Nephron progenitor cell (in vitro differentiated cells): ENCODE measurements at regions not wholly inside any gene's neighbourhood (a gene's known extent, or its start where the extent isn't known, plus 50 kb on each side); places are given as distances from the start of the nearest gene placed in this dataset.

Experiments
- DNase-seq: peaks from one replicate; pipeline ENCODE4 v3.0.0; 2021
- H3K27ac Mint-ChIP-seq: 2 replicates; pipeline ENCODE4 v1.8.0; 2021; ENCODE audit warnings: mild to moderate bottlenecking, moderate library complexity, mixed read lengths
- H3K27me3 Mint-ChIP-seq: 2 replicates; pipeline ENCODE4 v1.8.0; 2021; ENCODE audit warnings: mild to moderate bottlenecking, low read depth, mixed read lengths; ENCODE audit not compliant: poor library complexity
- H3K36me3 Mint-ChIP-seq: 2 replicates; pipeline ENCODE4 v1.8.0; 2021; ENCODE audit warnings: low read depth, mixed read lengths
- H3K4me1 Mint-ChIP-seq: 2 replicates; pipeline ENCODE4 v1.8.0; 2021; ENCODE audit warnings: mixed read lengths
- H3K4me3 Mint-ChIP-seq: 2 replicates; pipeline ENCODE4 v1.8.0; 2021; ENCODE audit warnings: mild to moderate bottlenecking, moderate library complexity, mixed read lengths
- H3K9me3 Mint-ChIP-seq: 2 replicates; pipeline ENCODE4 v1.8.0; 2021; ENCODE audit warnings: mild to moderate bottlenecking, moderate library complexity, mixed read lengths
- TF ChIP-seq, protein P1 (sequence below): fragments of 200-600 bp; sonication (generic); IDR thresholded peaks from 2 replicates; pipeline ENCODE4 v1.5.0; 2021; ENCODE audit warnings: antibody characterized with exemption

- Mint-ChIP-seq H3K27ac (no peak overlapping the region), H3K4me3 (no peak overlapping the region), H3K4me1 (peaks cover 8% of the 10 kb centered on the region), H3K9me3 (no peaks in the 10 kb centered on the region), H3K36me3 (peaks cover 11% of the 10 kb centered on the region), H3K27me3 (no peaks in the 10 kb centered on the region)
- no peak for DNase-seq
- TF ChIP-seq, protein P1, sequence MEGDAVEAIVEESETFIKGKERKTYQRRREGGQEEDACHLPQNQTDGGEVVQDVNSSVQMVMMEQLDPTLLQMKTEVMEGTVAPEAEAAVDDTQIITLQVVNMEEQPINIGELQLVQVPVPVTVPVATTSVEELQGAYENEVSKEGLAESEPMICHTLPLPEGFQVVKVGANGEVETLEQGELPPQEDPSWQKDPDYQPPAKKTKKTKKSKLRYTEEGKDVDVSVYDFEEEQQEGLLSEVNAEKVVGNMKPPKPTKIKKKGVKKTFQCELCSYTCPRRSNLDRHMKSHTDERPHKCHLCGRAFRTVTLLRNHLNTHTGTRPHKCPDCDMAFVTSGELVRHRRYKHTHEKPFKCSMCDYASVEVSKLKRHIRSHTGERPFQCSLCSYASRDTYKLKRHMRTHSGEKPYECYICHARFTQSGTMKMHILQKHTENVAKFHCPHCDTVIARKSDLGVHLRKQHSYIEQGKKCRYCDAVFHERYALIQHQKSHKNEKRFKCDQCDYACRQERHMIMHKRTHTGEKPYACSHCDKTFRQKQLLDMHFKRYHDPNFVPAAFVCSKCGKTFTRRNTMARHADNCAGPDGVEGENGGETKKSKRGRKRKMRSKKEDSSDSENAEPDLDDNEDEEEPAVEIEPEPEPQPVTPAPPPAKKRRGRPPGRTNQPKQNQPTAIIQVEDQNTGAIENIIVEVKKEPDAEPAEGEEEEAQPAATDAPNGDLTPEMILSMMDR: no peak
Observed at GRCh38 chr2:150963336-150963735, 298.3 kb downstream of the RBM43 start.

- peaks cover 18% of the 10 kb centered on the region for H3K9me3 Mint-ChIP-seq
- no peak overlapping the region for H3K27ac Mint-ChIP-seq
- peaks cover 2% of the 10 kb centered on the region for H3K27me3 Mint-ChIP-seq
Observed at GRCh38 chr2:150955231-150955630, 306.4 kb downstream of the RBM43 start.

GRCh38 chr2:150946831-150947230, 314.8 kb downstream of the RBM43 start:
- TF ChIP-seq, protein P1: no peak

More at GRCh38 chr2:150955231-150955630, 306.4 kb downstream of the RBM43 start:
- Mint-ChIP-seq H3K36me3 (peaks cover 11% of the 10 kb centered on the region), H3K4me3 (no peak overlapping the region), H3K4me1 (no peaks in the 10 kb centered on the region)
- no peak for DNase-seq
- TF ChIP-seq, protein P1: no peak

DNA sequence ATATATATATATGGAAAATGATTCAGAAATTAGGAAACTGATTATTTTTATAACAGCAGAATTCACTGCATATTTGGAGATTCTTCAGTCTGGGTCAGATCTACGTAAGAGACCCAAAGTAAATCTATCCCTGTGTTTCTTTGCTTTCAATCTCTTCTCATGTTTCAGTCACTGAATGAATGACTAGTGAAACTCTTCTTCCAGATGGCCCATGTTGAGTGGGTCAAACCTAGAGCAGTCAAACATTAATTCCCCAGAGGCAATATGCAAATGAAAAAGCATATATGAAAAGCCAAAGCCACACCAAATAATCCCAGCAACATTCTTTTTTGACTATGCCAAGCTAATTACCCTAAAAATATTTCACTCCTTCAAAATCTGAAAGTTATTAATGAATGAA, 317.3 kb downstream of the RBM43 start:
- DNase-seq: no peak
- no peaks in the 10 kb centered on the region for H3K27me3 Mint-ChIP-seq
- H3K4me1 Mint-ChIP-seq: peaks cover 8% of the 10 kb centered on the region
- H3K4me3 Mint-ChIP-seq: no peak overlapping the region
- H3K27ac Mint-ChIP-seq: no peak overlapping the region
- no peaks in the 10 kb centered on the region for H3K36me3 Mint-ChIP-seq
- H3K9me3 Mint-ChIP-seq: peaks cover 6% of the 10 kb centered on the region
- TF ChIP-seq, protein P1: no peak

More at GRCh38 chr2:150946831-150947230, 314.8 kb downstream of the RBM43 start:
- Mint-ChIP-seq H3K4me3 (no peak overlapping the region), H3K9me3 (peaks cover 15% of the 10 kb centered on the region), H3K36me3 (no peaks in the 10 kb centered on the region), H3K4me1 (peaks cover under 1% of the 10 kb centered on the region), H3K27me3 (peaks cover 2% of the 10 kb centered on the region), H3K27ac (no peak overlapping the region)
- DNase-seq: no peak

GRCh38 chr2:150939087-150939486, 322.6 kb downstream of the RBM43 start:
- no peaks in the 10 kb centered on the region for H3K36me3 Mint-ChIP-seq
- no peak overlapping the region for H3K27ac Mint-ChIP-seq
- TF ChIP-seq, protein P1: no peak
- no peak overlapping the region for H3K4me3 Mint-ChIP-seq
- H3K27me3 Mint-ChIP-seq: no peaks in the 10 kb centered on the region
- peaks cover 6% of the 10 kb centered on the region for H3K9me3 Mint-ChIP-seq
- H3K4me1 Mint-ChIP-seq: peaks cover 18% of the 10 kb centered on the region
- DNase-seq: no peak

- Mint-ChIP-seq H3K9me3 (peaks cover 6% of the 10 kb centered on the region), H3K4me1 (peaks cover 24% of the 10 kb centered on the region), H3K36me3 (no peaks in the 10 kb centered on the region), H3K27me3 (no peaks in the 10 kb centered on the region), H3K4me3 (no peak overlapping the region), H3K27ac (no peak overlapping the region)
- TF ChIP-seq, protein P1: no peak
- no peak for DNase-seq
Observed at GRCh38 chr2:150938527-150938926, 323.1 kb downstream of the RBM43 start.
